Medulla oblongata (tissue), 1 donor: ENCODE measurements at regions not wholly inside any gene's neighbourhood (a gene's known extent, or its start where the extent isn't known, plus 50 kb on each side); places are given as distances from the start of the nearest gene placed in this dataset.
"Not testable (repeated sequence)": the region's sequence is repeated elsewhere in the genome, so short reads cannot be mapped to it uniquely, and the experiment has no call there.

Source experiments
- DNase-seq: peaks from one replicate; pipeline ENCODE4 v3.0.0-alpha.2; 2015; ENCODE audit errors: extremely low spot score

DNA sequence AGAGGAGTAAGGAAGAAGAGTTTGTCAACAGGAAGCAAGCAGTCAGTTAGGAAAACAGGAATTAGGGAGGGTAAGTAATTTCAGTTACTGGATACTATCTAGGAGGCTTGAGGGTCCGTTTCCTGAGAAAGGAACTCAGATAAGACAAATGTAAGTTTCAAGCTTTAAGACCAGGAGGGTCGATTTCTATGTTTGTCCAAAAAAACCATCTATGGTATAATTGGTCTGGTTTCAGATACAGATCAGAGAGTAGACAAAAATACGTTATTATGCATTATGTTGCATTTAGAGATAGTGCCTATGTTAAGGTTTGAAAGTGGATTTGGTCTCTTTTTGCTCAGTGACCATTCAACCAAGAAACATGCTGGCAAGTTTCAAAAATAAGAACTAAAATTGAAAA lies 789.6 kb upstream of the PCDH20 start:
- no peak for DNase-seq

- no peak for DNase-seq
Observed at GRCh38 chr13:62194371-62194770, 778.7 kb upstream of the PCDH20 start.

GRCh38 chr13:62193919-62194318 lies 778.3 kb upstream of the PCDH20 start:
- no peak for DNase-seq

- no peak for DNase-seq
Observed at GRCh38 chr13:62185631-62186255, 770.1 kb upstream of the PCDH20 start.

GRCh38 chr13:62176051-62176450 lies 760.4 kb upstream of the PCDH20 start:
- DNase-seq = no peak

DNA sequence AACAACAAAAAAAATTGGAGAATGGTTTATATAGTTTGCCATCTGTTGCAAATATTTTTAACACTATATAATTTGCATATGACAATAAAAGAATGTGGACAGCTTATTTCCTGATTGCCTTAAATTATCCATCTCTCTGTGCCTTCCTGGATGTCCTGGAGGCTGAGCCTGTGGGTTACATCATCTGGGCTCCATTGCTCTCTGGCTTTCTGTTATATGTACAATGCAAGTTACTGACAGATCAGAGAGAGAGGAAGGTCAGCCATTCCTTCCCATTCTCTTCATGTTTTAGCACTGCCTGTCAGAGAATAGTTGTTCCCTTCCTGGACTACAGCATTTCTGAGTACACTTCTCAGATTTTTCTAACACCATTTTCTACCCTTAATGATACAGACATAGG lies 758.3 kb upstream of the PCDH20 start:
- DNase-seq = no peak

DNA sequence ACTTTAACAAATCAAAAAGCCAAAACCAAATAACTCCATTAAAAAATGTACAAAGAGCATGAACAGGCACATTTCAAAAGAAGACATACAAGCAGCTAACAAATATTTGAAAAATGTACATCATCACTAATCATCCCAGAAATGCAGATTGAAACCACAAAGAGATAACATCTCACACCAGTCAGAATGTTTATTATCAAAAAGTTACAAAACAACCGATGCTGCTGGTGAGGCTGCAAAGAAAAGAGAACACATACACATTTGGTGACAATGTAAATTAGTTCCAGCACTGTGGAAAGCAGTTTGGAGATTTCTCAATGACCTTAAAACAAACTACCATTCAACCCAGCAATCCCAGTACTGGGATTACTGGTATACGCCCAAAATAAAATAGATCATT lies 756.0 kb upstream of the PCDH20 start:
- no peak for DNase-seq

DNA sequence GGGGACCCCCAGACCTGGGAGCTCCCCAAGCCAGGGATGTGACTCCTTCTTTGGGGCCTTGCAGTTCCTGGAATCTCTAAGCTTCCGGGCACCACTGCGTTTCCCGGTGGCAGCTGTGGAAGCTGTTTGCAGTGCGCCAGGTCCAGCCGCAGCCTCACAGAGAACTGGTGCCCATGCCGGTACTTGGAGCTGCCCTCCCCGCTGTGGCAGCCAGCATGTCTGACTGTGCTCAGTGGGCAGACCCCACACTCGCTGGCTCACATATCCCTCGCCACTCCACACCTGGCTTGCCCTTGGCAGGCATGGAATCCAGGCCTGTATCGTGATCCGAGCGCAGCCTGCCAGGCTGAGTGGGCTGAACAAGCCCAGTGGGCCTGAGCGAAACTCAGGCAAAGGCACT lies 753.2 kb upstream of the PCDH20 start:
- no peak for DNase-seq

DNA sequence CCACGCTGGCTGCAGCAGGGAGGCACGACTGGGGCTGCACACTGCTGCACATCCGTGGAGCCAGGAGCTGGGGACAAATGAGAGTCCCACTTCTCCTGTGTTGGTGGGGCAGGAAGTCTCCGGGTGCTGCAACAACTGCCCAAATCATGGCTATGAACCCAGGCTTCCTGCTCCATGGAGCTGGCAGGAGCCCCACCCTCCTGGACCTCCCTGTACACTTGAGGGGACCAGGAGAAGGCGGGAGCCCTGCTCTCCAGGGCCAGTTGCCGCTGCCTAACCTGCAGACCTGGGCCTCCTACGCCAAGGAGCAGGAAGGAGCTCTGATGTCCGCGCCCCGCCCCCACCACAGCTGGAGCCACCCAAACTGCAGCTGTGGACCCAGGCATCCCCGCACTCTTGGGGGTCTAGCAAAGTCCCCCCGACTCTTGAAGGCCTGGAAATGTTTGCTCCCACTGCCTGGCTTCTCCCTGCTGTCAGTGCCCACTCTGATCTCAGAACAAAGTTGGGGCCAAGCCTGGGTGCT lies 752.1 kb upstream of the PCDH20 start:
- DNase-seq = no peak

DNA sequence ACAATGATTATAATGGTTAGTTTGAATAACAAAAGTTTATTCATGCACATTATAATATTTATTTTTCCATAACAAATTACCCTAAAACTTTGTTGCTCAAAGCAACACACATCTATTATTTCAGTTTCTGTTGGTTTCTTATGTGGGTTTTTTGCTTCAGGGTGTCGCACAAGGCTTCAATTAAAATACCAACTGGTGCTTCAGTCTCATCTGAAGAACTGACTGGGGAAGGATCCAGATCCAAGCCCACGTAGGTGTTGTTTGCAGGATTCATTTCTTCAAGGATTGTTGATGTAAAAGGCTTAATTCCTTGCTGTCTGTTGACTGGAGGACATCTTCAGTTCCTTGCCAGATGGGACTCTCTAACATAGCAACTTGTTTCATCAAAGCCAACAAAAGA lies 747.2 kb upstream of the PCDH20 start:
- no peak for DNase-seq

DNA sequence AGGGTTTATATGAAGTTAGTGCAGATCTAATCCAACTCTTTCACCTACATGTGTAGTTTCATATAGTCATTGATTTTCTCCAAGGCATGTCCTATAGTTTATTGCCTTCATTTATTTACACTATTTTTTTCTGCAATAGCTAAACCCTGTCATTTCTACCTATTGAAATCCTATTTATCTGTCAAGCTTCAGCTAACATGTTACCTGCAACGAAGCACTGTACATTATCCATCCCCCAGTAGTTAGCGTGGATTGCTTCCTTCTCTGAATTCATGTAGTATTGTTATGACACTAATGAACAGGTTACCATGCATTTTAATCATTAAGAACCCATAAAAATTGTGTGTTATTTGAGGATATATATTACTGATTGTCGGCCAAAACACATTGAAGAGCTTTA lies 742.9 kb upstream of the PCDH20 start:
- DNase-seq = no peak

DNA sequence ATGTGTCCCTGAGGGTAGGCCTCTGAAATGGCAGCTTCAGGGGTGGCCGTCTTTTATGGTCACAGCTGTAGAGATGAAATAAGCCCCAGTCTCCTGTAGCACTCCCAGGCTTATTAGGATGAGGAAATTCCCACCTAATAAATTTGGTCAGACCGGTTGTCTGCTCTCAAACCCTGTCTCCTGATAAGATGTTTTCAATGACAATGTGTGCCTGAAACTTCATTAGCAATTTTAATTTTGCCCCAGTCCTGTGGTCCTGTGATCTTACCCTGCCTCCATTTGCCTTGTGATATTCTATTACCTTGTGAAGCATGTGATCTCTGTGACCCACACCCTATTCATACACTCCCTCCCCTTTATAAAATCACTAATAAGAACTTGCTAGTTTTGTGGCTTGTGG lies 736.1 kb upstream of the PCDH20 start:
- DNase-seq = not testable (repeated sequence)

DNA sequence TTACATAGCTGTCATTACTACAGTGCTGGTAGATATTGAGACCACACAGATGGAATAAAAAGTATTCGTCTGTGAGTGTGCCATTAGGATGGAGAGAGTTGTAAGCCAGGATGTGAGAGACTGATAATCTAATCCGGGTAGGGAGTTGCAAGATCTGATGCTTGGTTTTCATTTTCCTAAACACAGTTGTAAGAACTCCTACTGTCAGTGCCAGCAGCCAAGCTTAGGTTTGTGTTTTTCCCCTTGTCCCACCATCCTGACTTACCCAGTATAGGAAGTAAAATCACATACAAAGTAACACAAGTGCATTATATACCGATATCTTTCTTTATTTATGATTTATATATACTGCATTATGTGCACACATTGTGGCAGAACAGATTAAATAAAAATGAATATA lies 726.4 kb upstream of the PCDH20 start:
- no peak for DNase-seq

- DNase-seq = no peak
Observed at GRCh38 chr13:62139597-62139996, 723.9 kb upstream of the PCDH20 start.

DNA sequence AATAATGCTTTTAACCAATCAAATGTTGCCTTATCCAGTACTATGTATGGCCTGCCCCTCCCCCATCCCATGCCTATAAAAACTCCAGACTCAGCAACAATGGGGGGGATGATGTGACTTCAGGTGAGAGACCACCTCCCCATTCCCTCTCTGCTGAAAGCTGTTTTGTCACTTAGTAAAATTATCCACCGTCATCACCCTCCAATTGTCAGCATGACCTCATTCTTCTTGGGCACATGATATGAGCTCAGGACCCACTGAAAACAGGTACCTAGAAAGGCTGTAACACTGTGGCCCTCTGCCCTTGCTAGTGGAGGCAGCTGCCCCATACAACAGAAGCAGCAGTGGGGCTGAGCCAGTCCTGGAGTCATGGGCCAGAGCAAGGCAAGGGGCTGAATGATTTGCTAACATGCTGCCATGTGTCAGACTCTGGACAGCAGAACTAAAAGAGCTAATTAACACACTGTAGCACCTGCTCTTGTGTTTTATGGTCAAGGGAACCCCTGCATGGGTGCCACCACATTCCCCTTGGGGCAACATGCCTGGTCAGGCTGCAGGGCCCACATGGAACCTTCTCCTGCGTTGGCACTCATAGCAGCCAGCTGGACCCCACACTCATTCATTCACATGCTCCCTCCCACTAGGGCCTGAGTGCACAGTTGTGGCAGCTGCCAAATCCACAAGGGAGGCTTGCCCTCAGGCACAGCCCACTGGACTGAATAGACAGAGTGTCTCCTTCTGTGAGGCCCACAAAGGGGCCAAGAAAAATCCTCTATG lies 722.2 kb upstream of the PCDH20 start:
- DNase-seq = no peak

- DNase-seq = no peak
Observed at GRCh38 chr13:62131604-62132003, 716.0 kb upstream of the PCDH20 start.

- DNase-seq = no peak
Observed at GRCh38 chr13:62130062-62130970, 714.7 kb upstream of the PCDH20 start.

GRCh38 chr13:62129000-62129551 lies 713.4 kb upstream of the PCDH20 start:
- no peak for DNase-seq

DNA sequence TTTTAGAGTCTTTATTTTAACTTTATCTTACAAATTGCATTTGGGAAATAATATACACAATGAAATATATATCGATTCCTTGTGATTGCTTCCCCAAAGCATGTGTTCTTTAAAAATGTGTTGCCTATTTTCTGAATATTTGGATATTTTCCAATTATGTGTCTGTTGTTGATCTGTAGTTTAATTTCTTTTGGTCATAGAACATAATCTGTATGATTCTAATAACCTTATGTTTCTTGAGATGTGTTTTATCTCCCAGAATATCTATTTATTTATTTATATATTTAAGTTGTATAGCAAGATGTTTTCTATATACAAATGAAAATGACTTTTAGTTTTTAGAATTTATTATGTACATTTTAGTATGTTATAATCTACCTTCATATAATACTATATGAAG lies 710.8 kb upstream of the PCDH20 start:
- no peak for DNase-seq

DNA sequence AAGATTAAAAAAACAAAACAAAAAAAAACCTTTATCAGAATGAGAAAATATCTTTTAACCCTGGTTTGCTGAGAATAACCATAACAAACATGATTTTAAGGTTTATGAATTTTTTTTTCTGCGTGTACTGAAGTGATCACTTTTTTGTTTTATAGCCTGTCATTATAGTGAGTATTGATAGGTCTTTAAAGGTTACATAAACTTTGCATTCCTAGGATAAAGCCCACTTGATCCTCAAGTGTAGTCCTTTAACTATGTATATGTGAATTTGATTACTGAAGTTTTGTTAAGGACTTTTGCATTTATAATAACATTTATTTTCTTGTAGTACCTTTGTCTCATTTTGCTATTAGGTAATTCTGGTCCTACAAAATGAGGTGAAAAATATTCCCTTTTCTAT lies 709.8 kb upstream of the PCDH20 start:
- DNase-seq = no peak

GRCh38 chr13:62123409-62123808 lies 707.8 kb upstream of the PCDH20 start:
- DNase-seq = no peak

GRCh38 chr13:62122434-62122833 lies 706.8 kb upstream of the PCDH20 start:
- no peak for DNase-seq
